Gastrocnemius medialis (tissue), 4 donors: ENCODE measurements at regions not wholly inside any gene's neighbourhood (a gene's known extent, or its start where the extent isn't known, plus 50 kb on each side); places are given as distances from the start of the nearest gene placed in this dataset.

ENCODE experiments used
- ATAC-seq, 2 donors: fragments of 150-250 bp; one replicate each; pipeline ENCODE4 v1.9.1; 2016
- DNase-seq, 2 donors: peaks; one replicate each; pipeline ENCODE4 v3.0.0-alpha.2; 2019
- H3K27ac ChIP-seq, 4 donors: fragments of 200-600 bp; sonication (generic); 1 replicate in 1 of 4; 2 replicates in 3 of 4; pipeline ENCODE4 v1.5.1; 2016 to 2018; ENCODE audit warnings: mild to moderate bottlenecking in 2 of 4, moderate library complexity in 1 of 4
- H3K27me3 ChIP-seq, 3 donors: fragments of 200-600 bp; sonication (generic) in 2 of 3; 1 replicate in 1 of 3; 2 replicates in 2 of 3; pipeline versions ENCODE4 v1.5.1 to v1.6.0; 2016 to 2019; ENCODE audit warnings: mild to moderate bottlenecking in 1 of 3, moderate library complexity in 1 of 3
- H3K36me3 ChIP-seq, 2 donors: fragments of 200-600 bp; sonication (generic) in 1 of 2; one replicate each; pipeline ENCODE4 v1.5.1; 2017 to 2018
- H3K4me1 ChIP-seq, 2 donors: fragments of 200-600 bp; sonication (generic) in 1 of 2; one replicate each; pipeline ENCODE4 v1.5.1; 2016 to 2017; ENCODE audit warnings: mild to moderate bottlenecking in 2 of 2
- H3K4me3 ChIP-seq, 4 donors: fragments of 200-600 bp; sonication (generic) in 3 of 4; 1 replicate in 1 of 4; 2 replicates in 3 of 4; pipeline ENCODE4 v1.5.1; 2016 to 2019; ENCODE audit warnings: mild to moderate bottlenecking in 2 of 4
- H3K9me3 ChIP-seq, 3 donors: fragments of 200-600 bp; sonication (generic) in 2 of 3; 1 replicate in 1 of 3; 2 replicates in 2 of 3; pipeline ENCODE4 v1.5.1; 2016 to 2019
- POLR2A ChIP-seq, 2 donors: fragments of 450-650 bp; IDR thresholded peaks; one replicate each; pipeline ENCODE4 v1.6.1; 2017; ENCODE audit warnings: antibody characterized with exemption in 2 of 2, mild to moderate bottlenecking in 2 of 2, moderate library complexity in 2 of 2
- in situ Hi-C, 4 donors: fragments of 200-750 bp; cut with MboI; loops; one replicate each; pipeline versions ENCODE4 v1.15.0 to v1.8.0; 2017; ENCODE audit warnings: low sequenced_read_pairs in 4 of 4
- intact Hi-C: fragments of 100-400 bp; cut with DNase I; formaldehyde crosslinking; loops from one replicate; pipeline ENCODE4 v1.15.1; 2023; ENCODE audit warnings: low total_unique reads
- TF ChIP-seq, protein P1 (sequence below), 5 experiments: fragments of 450-650 bp in 3 of 5; fragments of 200-600 bp in 2 of 5; sonication (generic) in 2 of 5; IDR thresholded peaks in 4 of 5; conservative IDR thresholded peaks in 1 of 5; 1 replicate in 4 of 5; 2 replicates in 1 of 5; pipeline ENCODE4 v1.5.1; 2016 to 2019; ENCODE audit warnings: antibody characterized with exemption in 5 of 5, mild to moderate bottlenecking in 3 of 5, moderate library complexity in 3 of 5

DNA sequence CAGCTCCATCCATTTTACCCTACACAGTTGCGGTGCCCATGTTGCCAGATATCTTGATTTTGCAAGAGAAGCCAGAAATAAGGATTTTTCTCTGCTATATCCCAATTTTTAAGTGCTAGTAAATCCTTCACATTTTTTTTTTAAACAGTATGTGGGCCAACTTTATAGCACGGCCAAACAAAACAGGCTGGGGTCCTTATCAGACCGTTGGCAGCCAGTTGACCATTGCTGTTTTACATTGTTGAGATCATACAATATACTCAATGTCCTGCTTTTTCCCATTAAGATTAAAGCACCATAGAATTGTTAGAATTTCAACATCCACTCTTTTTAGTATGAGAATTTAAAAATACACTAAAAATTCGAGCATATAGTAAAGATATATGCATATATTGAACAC lies 150.9 kb downstream of the SPCS3 start:
- no peaks in the 10 kb centered on the region for H3K9me3 ChIP-seq
- H3K27ac ChIP-seq = no peak overlapping the region
- no peak overlapping the region for H3K4me3 ChIP-seq
- no peaks in the 10 kb centered on the region for H3K36me3 ChIP-seq
- DNase-seq = no peak
- no peaks in the 10 kb centered on the region for H3K27me3 ChIP-seq
- no peak for ATAC-seq
- intact Hi-C loops (no loop called here), in situ Hi-C loops (no loop called here)
- no peak for TF ChIP-seq POLR2A (IDR thresholded peaks at IDR 0.05)
- TF ChIP-seq, protein P1, sequence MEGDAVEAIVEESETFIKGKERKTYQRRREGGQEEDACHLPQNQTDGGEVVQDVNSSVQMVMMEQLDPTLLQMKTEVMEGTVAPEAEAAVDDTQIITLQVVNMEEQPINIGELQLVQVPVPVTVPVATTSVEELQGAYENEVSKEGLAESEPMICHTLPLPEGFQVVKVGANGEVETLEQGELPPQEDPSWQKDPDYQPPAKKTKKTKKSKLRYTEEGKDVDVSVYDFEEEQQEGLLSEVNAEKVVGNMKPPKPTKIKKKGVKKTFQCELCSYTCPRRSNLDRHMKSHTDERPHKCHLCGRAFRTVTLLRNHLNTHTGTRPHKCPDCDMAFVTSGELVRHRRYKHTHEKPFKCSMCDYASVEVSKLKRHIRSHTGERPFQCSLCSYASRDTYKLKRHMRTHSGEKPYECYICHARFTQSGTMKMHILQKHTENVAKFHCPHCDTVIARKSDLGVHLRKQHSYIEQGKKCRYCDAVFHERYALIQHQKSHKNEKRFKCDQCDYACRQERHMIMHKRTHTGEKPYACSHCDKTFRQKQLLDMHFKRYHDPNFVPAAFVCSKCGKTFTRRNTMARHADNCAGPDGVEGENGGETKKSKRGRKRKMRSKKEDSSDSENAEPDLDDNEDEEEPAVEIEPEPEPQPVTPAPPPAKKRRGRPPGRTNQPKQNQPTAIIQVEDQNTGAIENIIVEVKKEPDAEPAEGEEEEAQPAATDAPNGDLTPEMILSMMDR (IDR thresholded peaks at IDR 0.05 in 4 of 5, conservative IDR thresholded peaks at IDR 0.05 in 1 of 5) = no peak
- no peaks in the 10 kb centered on the region for H3K4me1 ChIP-seq

DNA sequence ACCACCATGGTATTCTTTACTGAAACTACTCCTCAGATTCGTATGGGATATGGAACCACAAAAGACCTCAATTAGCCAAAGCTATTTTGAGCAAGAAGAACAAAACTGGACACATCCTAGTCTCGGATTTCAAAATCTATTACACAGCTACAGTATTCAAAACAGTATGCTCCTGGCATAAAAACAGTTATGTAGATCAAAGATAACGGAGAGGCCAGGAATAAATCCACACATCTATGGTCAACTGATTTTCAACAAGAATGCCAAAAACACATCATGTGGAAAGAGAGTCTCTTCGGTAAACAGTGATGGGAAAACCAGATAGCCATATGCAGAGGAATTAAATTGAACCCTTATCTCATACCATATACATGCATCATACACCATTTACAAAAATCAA lies 155.3 kb downstream of the SPCS3 start:
- intact Hi-C loops = no loop called here
- in situ Hi-C loops = no loop called here
- no peak for TF ChIP-seq POLR2A (IDR thresholded peaks at IDR 0.05)
- TF ChIP-seq, protein P1 (IDR thresholded peaks at IDR 0.05 in 4 of 5, conservative IDR thresholded peaks at IDR 0.05 in 1 of 5) = no peak

DNA sequence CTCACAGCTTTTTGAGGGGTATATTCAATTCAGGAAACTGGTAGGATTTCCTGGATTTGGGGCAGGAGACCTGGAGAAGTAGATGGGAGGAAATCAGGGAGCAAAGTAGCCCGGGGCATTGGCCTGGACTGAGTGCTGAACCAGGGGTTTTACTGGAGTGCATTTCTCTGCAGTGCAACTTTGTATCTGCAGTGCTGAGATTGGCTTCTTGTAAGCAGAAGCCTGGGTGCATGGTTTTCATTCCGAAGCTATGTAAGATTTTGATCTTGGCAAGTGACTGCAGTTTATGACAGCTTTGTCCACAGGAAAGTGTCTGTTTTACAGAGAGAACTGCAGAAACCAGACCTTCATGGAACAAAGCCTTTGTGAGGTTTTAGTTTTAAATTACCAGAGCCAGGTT lies 158.3 kb downstream of the SPCS3 start:
- DNase-seq (no peak), ATAC-seq (no peak)
- TF ChIP-seq, protein P1 (IDR thresholded peaks at IDR 0.05 in 4 of 5, conservative IDR thresholded peaks at IDR 0.05 in 1 of 5) = no peak
- no peak for TF ChIP-seq POLR2A (IDR thresholded peaks at IDR 0.05)
- Histone ChIP-seq H3K27me3 (no peaks in the 10 kb centered on the region), H3K4me3 (no peak overlapping the region), H3K27ac (no peak overlapping the region), H3K9me3 (no peaks in the 10 kb centered on the region), H3K36me3 (no peaks in the 10 kb centered on the region), H3K4me1 (no peaks in the 10 kb centered on the region)
- in situ Hi-C loops (no loop called here), intact Hi-C loops (no loop called here)

More for the DNA sequence above, 155.3 kb downstream of the SPCS3 start:
- Histone ChIP-seq H3K4me3 (no peak overlapping the region), H3K36me3 (no peaks in the 10 kb centered on the region), H3K27ac (no peak overlapping the region), H3K27me3 (no peaks in the 10 kb centered on the region), H3K9me3 (no peaks in the 10 kb centered on the region), H3K4me1 (no peaks in the 10 kb centered on the region)
- ATAC-seq (no peak), DNase-seq (no peak)

DNA sequence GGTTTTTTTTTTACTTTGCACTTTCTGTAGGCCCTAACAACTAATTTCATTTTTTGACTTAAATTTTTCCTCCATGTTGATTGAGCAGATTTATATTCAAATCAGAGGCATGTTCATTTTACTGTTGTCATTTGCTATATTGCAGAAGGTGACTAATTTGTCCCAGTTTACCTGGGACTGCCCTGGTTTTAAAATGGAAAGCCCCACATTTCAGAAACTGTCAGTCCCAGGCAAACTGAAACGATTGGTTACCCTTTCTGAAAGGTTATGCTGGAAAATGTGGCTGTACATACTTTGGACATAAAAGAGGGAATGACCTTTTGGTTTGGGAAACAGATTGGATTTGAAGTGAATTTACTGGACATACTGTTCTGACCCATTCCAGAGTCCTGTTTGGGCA lies 160.0 kb downstream of the SPCS3 start:
- no peaks in the 10 kb centered on the region for H3K36me3 ChIP-seq
- in situ Hi-C loops (no loop called here), intact Hi-C loops (no loop called here)
- H3K27me3 ChIP-seq = no peaks in the 10 kb centered on the region
- TF ChIP-seq POLR2A (IDR thresholded peaks at IDR 0.05) = no peak
- H3K27ac ChIP-seq = no peak overlapping the region
- no peaks in the 10 kb centered on the region for H3K4me1 ChIP-seq
- no peak overlapping the region for H3K4me3 ChIP-seq
- ATAC-seq (no peak), DNase-seq (no peak)
- no peaks in the 10 kb centered on the region for H3K9me3 ChIP-seq

DNA sequence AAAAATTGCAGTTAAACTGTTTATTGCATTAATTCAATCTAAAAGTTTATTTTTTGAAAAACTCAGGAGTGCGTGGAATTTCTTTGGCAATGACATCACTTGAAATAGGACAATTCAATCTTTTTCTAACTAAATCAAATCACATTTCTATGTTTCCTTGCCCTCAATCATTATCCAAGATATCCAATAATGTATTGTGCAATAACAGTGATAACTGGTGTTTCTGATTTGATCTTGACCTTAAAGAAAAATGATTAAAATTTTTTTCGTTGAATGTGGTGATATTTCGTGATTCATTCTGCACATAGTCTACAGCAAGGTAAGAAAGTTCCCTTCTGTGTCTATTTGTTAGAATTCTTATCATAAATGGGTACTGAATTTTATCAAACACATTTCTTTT lies 163.2 kb downstream of the SPCS3 start:
- no peak for DNase-seq
- TF ChIP-seq, protein P1 (IDR thresholded peaks at IDR 0.05 in 4 of 5, conservative IDR thresholded peaks at IDR 0.05 in 1 of 5) = no peak
- TF ChIP-seq POLR2A (IDR thresholded peaks at IDR 0.05) = no peak
- Histone ChIP-seq H3K4me1 (no peaks in the 10 kb centered on the region), H3K27me3 (no peaks in the 10 kb centered on the region), H3K9me3 (no peaks in the 10 kb centered on the region), H3K27ac (no peak overlapping the region), H3K4me3 (no peak overlapping the region), H3K36me3 (no peaks in the 10 kb centered on the region)
- intact Hi-C loops (no loop called here), in situ Hi-C loops (no loop called here)
- ATAC-seq = no peak
